HG02885 (cell line): ENCODE measurements at regions not wholly inside any gene's neighbourhood (a gene's known extent, or its start where the extent isn't known, plus 50 kb on each side); places are given as distances from the start of the nearest gene placed in this dataset.
"Not testable (repeated sequence)": the region's sequence is repeated elsewhere in the genome, so short reads cannot be mapped to it uniquely, and the experiment has no call there.

Experiments
- ATAC-seq: cut with Tn5 transposase; IDR thresholded peaks from one replicate; pipeline ENCODE4 v1.9.1; 2021; ENCODE audit warnings: mild to moderate bottlenecking; ENCODE audit not compliant: unreplicated experiment, poor library complexity

DNA sequence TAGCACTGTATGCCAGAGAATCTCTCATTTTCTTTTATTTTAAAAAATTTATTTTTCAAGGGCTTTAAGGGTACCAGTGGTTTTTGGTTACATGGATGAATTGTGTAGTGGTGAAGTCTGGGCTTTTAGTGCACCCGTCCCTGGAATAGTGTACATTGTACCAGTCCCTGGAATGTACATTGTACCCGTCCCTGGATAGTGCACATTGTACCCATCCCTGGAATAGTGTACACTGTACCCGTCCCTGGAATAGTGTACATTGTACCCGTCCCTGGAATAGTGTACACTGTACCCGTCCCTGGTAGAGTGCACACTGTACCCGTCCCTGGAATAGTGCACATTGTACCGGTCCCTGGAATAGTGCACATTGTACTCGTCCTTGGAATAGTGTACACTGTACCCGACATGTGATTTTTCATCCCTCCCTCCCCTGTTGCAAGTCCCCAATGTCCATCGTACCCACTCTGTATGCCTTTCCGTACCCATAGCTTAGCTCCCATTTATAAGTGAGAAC lies 56.1 kb upstream of the HELT start:
- ATAC-seq: no peak

DNA sequence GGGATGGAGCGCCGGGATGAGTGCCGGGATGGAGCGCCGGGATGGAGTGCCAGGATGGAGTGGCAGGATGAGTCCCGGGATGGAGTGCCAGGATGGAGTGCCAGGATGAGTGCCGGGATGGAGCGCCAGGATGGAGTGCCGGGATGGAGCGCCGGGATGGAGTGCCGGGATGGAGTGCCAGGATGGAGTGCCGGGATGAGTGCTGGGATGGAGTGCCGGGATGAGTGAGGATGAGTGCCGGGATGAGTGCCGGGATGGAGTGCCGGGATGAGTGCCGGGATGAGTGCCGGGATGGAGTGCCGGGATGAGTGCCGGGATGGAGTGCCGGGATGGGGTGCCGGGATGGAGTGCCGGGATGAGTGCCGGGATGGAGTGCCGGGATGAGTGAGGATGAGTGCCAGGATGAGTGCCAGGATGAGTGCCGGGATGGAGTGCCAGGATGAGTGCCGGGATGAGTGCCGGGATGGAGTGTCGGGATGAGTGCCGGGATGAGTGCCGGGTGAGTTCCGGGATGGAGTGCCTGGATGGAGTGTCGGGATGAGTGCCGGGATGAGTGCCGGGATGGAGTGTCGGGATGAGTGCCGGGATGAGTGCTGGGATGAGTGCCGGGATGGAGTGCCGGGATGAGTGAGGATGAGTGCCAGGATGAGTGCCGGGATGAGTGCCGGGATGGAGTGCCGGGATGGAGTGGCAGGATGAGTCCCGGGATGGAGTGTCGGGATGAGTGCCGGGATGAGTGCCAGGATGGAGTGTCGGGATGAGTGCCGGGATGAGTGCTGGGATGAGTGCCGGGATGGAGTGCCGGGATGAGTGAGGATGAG lies 52.9 kb upstream of the HELT start:
- not testable (repeated sequence) for ATAC-seq

DNA sequence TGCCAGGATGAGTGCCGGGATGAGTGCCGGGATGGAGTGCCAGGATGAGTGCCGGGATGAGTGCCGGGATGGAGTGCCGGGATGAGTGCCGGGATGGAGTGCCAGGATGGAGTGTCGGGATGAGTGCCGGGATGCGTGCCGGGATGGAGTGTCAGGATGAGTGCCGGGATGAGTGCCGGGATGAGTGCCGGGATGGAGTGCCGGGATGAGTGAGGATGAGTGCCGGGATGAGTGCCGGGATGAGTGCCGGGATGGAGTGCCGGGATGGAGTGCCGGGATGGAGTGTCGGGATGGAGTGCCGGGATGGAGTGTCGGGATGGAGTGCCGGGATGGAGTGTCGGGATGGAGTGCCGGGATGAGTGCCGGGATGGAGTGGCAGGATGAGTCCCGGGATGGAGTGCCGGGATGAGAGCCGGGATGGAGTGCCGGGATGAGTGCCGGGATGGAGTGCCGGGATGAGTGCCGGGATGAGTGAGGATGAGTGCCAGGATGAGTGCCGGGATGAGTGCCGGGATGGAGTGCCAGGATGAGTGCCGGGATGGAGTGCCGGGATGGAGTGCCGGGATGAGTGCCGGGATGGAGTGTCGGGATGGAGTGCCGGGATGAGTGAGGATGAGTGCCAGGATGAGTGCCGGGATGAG lies 52.1 kb upstream of the HELT start:
- not testable (repeated sequence) for ATAC-seq

DNA sequence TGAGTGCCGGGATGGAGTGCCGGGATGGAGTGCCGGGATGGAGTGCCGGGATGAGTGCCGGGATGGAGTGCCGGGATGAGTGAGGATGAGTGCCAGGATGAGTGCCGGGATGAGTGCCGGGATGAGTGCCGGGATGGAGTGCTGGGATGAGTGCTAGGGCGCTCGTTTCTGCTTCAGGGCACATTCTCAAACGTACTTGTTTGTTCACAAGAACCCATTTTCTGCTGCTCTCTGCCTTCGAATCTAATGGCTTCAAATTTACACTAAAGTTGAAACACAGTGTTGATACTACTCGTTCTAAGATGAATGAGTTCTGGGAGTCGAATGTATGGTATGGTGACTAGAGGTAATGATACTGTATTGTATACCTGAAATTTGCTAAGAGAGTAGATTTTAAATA lies 50.6 kb upstream of the HELT start:
- not testable (repeated sequence) for ATAC-seq

DNA sequence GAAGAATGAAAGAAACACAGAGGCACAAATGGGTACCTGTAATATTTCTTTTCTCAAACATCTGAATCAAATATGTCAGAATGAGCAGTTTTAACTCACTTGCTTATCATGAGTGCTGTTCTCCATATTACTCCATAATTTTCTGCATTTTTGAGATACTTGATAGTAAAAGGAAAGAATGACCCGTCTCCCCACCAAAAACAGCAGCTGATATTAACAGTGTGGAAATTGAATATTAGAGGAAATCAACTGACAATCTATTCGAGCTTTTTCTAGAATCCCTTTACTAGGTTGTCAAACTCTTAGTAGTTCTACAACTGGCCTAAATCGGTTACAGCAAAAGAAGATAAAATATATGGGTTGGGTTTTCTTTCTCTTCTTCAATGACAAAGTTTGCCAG lies 49.9 kb upstream of the HELT start:
- ATAC-seq: no peak
